ENCODE measurements at regions not wholly inside any gene's neighbourhood (a gene's known extent, or its start where the extent isn't known, plus 50 kb on each side); places are given as distances from the start of the nearest gene placed in this dataset.

- 92% methylated on average over 3 of the region's 3 CpGs for WGBS (ENCODE audit: missing lambda C conversion rate)
- no peaks in the 10 kb centered on the region for H3K4me1 ChIP-seq
- H3K4me3 ChIP-seq, result no peak overlapping the region
- POLR2A ChIA-PET, result no interaction called here
- no peaks in the 10 kb centered on the region for H3K9me3 ChIP-seq
- CTCF ChIA-PET, result no interaction called here
- no peak overlapping the region for H3K27ac ChIP-seq
- DNase-seq (ENCODE audit: low read depth in 1 of 2, low spot score in 1 of 2), result no peak
- TF ChIP-seq HOXB13 (CRISPR knock-in tag; IDR thresholded peaks at IDR 0.05; ENCODE audit: low read depth) (no peak), ZC3H11A (IDR thresholded peaks at IDR 0.05) (no peak), ZNF302 (CRISPR knock-in tag; IDR thresholded peaks at IDR 0.05) (no peak), GATA3 (IDR thresholded peaks at IDR 0.05; ENCODE audit: borderline replicate concordance) (no peak), POLR2A (IDR thresholded peaks at IDR 0.05; ENCODE audit: low read length) (no peak), ESRRA (IDR thresholded peaks at IDR 0.05; ENCODE audit: borderline replicate concordance, low read length) (no peak), REST (IDR thresholded peaks at IDR 0.05) (no peak), KDM1A (IDR thresholded peaks at IDR 0.05; ENCODE audit: low read depth) (no peak), NFE2L2 (conservative IDR thresholded peaks at IDR 0.05; ENCODE audit: low read length) (no peak), MYC (IDR thresholded peaks at IDR 0.05; ENCODE audit: borderline replicate concordance, low read length) (no peak), RCOR1 (IDR thresholded peaks at IDR 0.05; ENCODE audit: low read depth, low read length) (no peak), RARB (CRISPR knock-in tag; IDR thresholded peaks at IDR 0.05) (no peak)
- TF ChIP-seq, protein P1, sequence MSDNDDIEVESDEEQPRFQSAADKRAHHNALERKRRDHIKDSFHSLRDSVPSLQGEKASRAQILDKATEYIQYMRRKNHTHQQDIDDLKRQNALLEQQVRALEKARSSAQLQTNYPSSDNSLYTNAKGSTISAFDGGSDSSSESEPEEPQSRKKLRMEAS (IDR thresholded peaks at IDR 0.05), result no peak
- TF ChIP-seq, protein P2, sequence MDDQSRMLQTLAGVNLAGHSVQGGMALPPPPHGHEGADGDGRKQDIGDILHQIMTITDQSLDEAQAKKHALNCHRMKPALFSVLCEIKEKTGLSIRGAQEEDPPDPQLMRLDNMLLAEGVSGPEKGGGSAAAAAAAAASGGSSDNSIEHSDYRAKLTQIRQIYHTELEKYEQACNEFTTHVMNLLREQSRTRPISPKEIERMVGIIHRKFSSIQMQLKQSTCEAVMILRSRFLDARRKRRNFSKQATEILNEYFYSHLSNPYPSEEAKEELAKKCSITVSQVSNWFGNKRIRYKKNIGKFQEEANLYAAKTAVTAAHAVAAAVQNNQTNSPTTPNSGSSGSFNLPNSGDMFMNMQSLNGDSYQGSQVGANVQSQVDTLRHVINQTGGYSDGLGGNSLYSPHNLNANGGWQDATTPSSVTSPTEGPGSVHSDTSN (IDR thresholded peaks at IDR 0.05), result no peak
- TF ChIP-seq, protein P3, sequence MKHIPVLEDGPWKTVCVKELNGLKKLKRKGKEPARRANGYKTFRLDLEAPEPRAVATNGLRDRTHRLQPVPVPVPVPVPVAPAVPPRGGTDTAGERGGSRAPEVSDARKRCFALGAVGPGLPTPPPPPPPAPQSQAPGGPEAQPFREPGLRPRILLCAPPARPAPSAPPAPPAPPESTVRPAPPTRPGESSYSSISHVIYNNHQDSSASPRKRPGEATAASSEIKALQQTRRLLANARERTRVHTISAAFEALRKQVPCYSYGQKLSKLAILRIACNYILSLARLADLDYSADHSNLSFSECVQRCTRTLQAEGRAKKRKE (CRISPR knock-in tag; IDR thresholded peaks at IDR 0.05; ENCODE audit: low read depth), result no peak
- no peak for ATAC-seq
- H3K4me2 ChIP-seq, result no peak overlapping the region
- peak; percentile 7 for FAIRE-seq
These were observed 177.9 kb downstream of the ANXA2 start for GRCh38 chr15:60219866-60220265.

DNA sequence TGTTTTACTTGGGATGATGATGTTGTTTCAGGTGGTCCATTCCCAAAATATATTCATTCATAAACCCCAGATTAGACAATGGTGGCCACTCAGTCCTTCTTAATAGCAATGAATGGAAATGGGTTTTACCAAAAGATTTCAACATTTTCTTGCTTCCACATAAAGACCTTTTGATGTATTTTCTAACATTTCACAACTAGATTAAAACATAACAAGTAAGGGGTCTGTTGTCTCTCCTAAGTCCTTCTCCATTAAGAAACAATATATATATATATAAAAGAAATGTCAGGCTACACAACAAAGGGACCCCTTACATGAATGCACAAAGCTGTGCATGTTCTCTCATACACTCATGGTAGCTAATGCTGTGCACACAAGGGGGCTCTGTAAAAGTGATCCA, 176.4 kb downstream of the ANXA2 start:
- ChIA-PET CTCF (interaction anchor here (0.6 to 0.9 kb wide), 2 partner anchors 12 to 179 kb away, joined by 3 read pairs; no protein-coding TSS in a partner anchor), POLR2A (no interaction called here)
- TF ChIP-seq, protein P3 (CRISPR knock-in tag; IDR thresholded peaks at IDR 0.05; ENCODE audit: low read depth), result no peak
- TF ChIP-seq ESRRA (IDR thresholded peaks at IDR 0.05; ENCODE audit: borderline replicate concordance, low read length) (no peak), RAD21 (conservative IDR thresholded peaks at IDR 0.05 in 1 of 2, IDR thresholded peaks at IDR 0.05 in 1 of 2) (no peak), HES2 (IDR thresholded peaks at IDR 0.05) (no peak), BHLHE40 (IDR thresholded peaks at IDR 0.05; ENCODE audit: low read depth, low read length) (no peak), ZFP36 (IDR thresholded peaks at IDR 0.05; ENCODE audit: borderline replicate concordance, partially characterized antibody) (no peak), REST (IDR thresholded peaks at IDR 0.05) (no peak), ZC3H11A (IDR thresholded peaks at IDR 0.05) (no peak), NFE2L2 (conservative IDR thresholded peaks at IDR 0.05; ENCODE audit: low read length) (no peak)
- Histone ChIP-seq H3K27ac (no peak overlapping the region), H3K4me2 (no peak overlapping the region), H3K4me3 (no peak overlapping the region), H3K4me1 (no peaks in the 10 kb centered on the region), H3K9me3 (no peaks in the 10 kb centered on the region)
- no peak for FAIRE-seq
- DNase-seq (ENCODE audit: low read depth in 1 of 2, low spot score in 1 of 2), result no peak
- no peak for ATAC-seq

All from A549 (cell line).